NCI-H82 (cell line): ENCODE measurements at regions not wholly inside any gene's neighbourhood (a gene's known extent, or its start where the extent isn't known, plus 50 kb on each side); places are given as distances from the start of the nearest gene placed in this dataset.
"Not testable (repeated sequence)": the region's sequence is repeated elsewhere in the genome, so short reads cannot be mapped to it uniquely, and the experiment has no call there.

ENCODE experiments used
- DNase-seq: peaks from one replicate; lab custom pipeline; 2025; lab: John Stamatoyannopoulos, UW

- DNase-seq = no peak
These were observed 1667.9 kb downstream of the SLITRK1 start for GRCh38 chr13:82214341-82214740.

- DNase-seq = no peak
These were observed 1676.0 kb downstream of the SLITRK1 start for GRCh38 chr13:82206241-82206640.

- no peak for DNase-seq
These were observed 1679.9 kb downstream of the SLITRK1 start for GRCh38 chr13:82202398-82202797.

DNA sequence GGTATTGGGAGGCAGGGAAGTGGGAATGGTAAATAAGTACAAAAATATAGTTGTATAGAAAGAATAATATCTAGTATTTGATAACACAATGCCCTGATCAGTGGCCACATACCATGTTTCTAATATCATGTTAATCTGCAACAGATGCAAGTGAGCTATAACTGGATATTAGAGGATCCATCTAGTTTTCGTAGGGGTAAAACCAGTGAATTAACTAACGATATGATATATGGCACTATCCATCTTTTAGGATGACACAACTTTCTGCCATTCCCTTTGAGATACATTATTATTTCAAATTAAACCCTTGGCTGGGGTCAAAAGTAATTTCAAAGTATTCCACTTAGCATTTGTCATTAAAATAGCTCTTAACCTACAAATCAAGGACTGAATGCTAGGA, 1686.2 kb downstream of the SLITRK1 start:
- no peak for DNase-seq

GRCh38 chr13:82187227-82187626, 1695.0 kb downstream of the SLITRK1 start:
- no peak for DNase-seq

GRCh38 chr13:82176751-82177150, 1705.5 kb downstream of the SLITRK1 start:
- DNase-seq = no peak

GRCh38 chr13:82165396-82166174, 1716.7 kb downstream of the SLITRK1 start:
- DNase-seq = no peak

GRCh38 chr13:82164780-82165395, 1717.4 kb downstream of the SLITRK1 start:
- not testable (repeated sequence) for DNase-seq

DNA sequence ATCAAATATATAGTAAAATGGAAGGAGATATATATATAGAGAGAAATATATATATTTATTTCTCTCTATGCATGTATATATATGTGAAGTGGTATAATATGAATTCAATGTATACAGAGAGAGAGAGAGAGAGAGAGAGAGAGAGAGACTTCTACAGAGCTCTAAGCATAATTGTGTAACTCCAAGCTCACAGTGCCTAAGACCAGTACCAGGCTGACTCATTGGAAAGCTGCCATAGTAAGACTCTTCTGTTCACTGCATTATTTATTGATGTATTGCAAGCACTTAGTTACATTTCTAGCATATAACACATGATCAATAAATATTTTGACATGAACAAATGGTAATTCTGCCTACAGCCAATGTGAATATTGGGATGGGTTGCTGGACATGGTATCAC, 1734.7 kb downstream of the SLITRK1 start:
- DNase-seq = no peak

GRCh38 chr13:82136880-82137279, 1745.4 kb downstream of the SLITRK1 start:
- no peak for DNase-seq

DNA sequence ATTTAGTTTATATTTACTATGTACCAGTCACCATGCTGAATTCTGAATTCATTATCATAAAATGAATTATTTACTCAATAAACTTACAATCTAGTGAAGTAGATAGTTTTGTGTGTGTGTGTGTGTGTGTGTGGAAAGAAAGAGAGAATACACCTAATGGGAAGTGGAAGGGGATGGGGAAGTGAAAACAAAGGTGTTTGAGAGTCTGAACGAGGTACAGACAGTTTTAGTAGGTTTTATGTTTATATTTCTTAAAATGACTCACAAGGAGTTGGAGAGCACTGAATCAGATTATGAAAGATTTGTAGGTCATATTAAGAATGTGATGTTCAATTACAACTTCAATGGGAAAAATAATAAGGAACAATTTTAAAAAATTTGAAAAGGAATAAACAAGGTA, 1753.0 kb downstream of the SLITRK1 start:
- no peak for DNase-seq

DNA sequence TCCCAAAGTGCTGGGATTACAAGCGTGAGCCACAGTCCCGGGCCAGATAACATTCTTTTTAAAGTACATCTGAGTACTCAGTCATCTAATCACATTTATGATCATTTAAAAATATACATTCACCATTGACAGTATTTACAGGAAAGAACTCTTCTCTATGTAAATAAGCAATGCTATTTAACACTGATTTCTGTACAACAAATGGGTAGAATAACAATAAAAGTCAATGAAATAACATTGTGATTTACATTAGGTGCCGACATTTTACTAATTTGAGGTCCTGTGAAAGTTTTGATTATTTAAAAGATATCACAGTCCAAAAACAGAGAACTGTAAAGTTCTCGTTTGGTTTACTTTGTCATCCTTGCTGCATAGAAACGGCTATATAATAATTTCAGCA, 1763.7 kb downstream of the SLITRK1 start:
- no peak for DNase-seq

GRCh38 chr13:82116422-82116989, 1765.8 kb downstream of the SLITRK1 start:
- no peak for DNase-seq

DNA sequence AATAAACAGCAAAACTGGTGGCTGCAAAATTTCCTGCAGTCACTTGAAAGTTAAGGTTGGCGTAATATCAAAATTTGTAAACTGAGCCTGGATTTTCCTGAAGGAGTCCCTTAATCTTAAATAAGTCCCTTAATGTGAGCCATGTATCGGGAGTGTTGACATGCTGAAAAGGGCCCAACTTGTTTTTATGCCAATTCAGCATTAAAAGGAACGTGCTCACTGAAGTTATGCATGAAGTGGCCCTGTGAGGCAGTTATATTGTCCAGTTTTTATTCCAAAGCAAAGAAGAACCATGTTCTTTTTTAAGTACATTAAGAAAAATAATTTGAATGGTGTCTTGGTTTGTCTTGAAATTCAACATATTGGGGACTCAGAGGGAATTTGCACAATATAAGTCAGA, 1766.9 kb downstream of the SLITRK1 start:
- no peak for DNase-seq

DNA sequence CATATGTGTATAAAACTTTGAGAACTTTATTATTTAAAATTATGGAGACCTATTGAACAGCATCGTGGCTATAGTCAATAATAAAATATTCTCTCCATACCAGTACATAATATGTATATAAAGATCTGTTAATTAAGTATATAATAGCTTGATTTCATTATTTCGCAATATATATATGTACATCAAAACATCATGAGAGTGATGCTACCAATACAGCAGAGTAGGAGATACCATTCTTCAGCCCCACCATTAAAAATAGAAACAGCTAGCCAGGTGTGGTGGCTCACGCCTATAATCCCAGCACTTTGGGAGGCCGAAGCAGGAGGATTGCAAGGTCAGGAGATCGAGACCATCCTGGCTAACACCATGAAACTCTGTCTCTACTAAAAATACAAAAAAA, 1755.3 kb upstream of the SPRY2 start:
- DNase-seq = no peak

DNA sequence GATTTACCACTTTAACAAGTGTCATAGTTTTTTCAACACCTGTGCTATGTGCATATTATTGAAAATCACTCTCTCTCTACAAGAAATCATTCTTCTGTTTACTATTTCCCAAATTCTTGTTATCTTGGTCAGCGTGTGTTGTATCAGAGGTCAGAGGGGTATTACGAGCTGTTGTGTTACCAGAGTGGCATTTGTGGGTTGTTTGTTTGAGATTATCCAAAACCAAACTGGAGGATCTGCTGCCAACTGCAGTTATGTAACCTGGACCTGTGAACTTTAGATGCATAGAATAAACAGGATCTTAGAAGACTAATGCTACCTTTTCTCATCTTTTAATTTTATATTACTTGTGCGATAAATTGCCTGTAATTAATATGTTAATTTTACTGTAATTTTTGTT, 1751.4 kb upstream of the SPRY2 start:
- no peak for DNase-seq

DNA sequence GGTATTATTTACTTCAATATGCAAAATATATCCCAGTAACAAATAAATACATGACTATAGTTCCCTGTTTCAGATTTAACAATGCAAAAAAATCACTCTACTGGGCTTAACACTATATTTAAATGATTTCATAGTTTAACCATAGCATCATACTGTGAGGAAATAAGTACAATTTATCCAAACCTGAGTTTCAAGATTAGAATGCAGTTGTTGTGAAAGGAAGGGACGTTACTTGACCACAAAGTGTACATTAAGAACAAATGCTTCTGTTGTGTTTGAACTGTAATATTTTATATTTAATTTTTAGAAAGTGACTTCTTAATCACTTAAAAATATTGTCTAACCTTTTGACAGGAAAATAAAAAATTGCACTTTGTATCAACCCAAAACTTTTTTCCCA, 1747.9 kb upstream of the SPRY2 start:
- no peak for DNase-seq

GRCh38 chr13:82076496-82076895, 1735.6 kb upstream of the SPRY2 start:
- DNase-seq = no peak

DNA sequence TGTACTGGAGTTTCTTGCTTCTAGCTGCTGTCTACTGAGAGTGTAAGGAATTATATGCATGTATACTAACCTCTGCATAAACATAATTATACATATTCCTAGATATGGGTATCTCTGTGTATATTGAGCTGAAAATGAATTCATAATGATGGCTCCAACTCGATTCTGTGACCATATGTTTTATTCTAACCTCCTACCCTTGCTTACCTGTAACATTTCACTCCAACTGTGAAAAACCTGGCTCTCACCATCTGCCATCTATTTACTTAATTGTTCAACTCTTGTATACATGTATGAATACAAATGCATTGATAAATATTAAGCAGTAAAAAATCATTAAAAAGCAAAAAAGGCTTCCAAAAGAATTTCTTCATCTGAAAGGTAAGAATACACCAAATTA, 1729.5 kb upstream of the SPRY2 start:
- no peak for DNase-seq

DNA sequence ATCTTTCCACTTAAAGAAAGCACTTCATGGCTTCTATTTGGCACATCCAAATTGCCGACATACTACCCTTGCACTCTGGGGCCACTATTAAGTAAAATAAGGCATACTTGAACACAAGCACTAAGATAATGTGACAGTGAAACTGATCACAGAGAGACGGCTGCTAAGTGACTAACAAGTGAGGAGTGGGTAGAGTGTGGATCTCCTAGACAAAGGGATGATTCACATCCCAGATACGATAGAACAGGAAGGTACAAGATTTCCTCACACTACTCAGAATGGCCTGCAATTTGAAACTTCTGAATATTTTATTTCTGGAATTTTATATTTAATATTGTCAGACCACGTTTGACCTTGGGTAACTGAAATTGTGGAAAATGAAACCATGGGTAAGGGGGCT, 1721.8 kb upstream of the SPRY2 start:
- no peak for DNase-seq

DNA sequence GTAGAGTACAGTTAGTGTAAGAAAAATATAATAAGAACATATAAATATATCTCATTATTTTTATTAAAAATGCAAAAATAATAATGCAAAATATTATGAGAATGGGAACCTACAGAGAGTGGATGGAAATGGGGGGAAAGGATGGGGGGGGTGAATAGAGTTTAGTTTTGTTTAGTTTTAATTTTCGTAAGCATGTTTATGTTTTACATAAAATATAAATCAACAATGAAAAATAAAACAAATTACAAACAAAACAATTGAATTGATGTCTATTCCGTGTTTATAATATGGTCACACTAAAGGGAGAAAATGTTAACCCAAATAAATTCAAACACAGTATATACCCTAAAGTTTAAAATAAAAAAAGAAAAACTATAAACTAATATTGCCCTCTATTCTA, 1717.4 kb upstream of the SPRY2 start:
- no peak for DNase-seq

DNA sequence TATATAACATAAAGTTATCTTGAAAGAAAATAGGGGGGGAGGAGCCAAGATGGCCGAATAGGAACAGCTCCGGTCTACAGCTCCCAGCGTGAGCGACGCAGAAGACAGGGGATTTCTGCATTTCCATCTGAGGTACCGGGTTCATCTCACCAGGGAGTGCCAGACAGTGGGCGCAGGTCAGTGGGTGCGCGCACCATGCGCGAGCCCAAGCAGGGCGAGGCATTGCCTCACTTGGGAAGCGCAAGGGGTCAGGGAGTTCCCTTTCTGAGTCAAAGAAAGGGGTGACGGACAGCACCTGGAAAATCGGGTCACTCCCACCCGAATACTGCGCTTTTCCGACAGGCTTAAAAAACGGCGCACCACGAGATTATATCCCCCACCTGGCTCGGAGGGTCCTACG, 1704.4 kb upstream of the SPRY2 start:
- not testable (repeated sequence) for DNase-seq

DNA sequence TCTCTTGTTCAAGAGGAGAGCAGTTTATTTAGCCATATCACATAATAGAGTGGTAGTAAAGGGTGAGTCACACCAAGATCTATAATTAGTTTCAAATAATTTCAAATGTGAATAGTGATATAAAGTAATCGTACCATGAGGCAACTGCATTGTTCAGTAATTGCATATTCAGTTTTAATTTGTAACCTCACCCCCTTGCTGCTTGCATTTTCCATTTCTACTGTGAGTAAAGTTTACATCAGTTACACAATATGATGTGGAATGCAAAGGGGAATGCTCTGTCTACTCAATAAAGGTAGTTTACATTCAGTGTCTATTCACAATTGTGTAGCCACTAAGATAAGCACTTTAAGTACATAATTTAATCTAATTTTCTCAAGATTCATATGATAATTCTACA, 1695.7 kb upstream of the SPRY2 start:
- DNase-seq = no peak

- DNase-seq = no peak
These were observed 1670.4 kb upstream of the SPRY2 start for GRCh38 chr13:82011355-82011754.
